ENCODE measurements at regions not wholly inside any gene's neighbourhood (a gene's known extent, or its start where the extent isn't known, plus 50 kb on each side); places are given as distances from the start of the nearest gene placed in this dataset.

DNA sequence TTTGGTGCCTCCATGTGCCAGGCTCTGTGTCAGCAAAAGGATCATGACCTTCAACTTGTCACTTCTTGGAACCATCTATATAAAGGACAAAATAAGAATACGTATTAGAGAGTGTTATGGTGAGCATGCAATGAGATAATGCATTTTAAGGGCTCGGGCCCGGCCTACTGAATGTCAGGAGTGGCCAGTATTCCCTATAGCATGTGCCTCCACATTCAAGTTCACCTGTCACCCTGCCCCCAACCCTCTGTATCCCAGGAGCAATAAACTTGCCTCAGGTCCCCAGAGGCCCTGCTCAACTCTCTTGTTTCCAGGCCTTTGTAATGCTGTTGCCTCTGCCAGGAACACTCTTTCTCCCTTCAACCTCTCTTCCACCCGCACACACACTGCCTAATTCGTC, 90.2 kb upstream of the SLC6A11 start:
- Histone ChIP-seq H2AFZ (ENCODE audit: low read depth, low read length) (no peak overlapping the region), H3K79me2 (ENCODE audit: low read length) (no peaks in the 10 kb centered on the region), H3K4me2 (ENCODE audit: low read length) (no peak overlapping the region), H3K27ac (ENCODE audit: low read length) (no peak overlapping the region), H3K9me3 (ENCODE audit: insufficient read depth, low read length) (no peaks in the 10 kb centered on the region), H3K36me3 (replicated peaks; ENCODE audit: low read depth, low read length) (no peaks in the 10 kb centered on the region), H3K27me3 (ENCODE audit: low read depth, low read length) (peaks cover 17% of the 10 kb centered on the region), H3K4me1 (ENCODE audit: low read length) (no peaks in the 10 kb centered on the region), H3K4me3 (ENCODE audit: low read length) (no peak overlapping the region), H3K9ac (ENCODE audit: low read length) (no peak overlapping the region), H4K20me1 (ENCODE audit: insufficient read depth, low read length) (no peaks in the 10 kb centered on the region)
- TF ChIP-seq EZH2phosphoT487 (IDR thresholded peaks at IDR 0.05; ENCODE audit: low read depth) (no peak), CTCF (IDR thresholded peaks at IDR 0.05; ENCODE audit: low read depth, low read length) (no peak)

DNA sequence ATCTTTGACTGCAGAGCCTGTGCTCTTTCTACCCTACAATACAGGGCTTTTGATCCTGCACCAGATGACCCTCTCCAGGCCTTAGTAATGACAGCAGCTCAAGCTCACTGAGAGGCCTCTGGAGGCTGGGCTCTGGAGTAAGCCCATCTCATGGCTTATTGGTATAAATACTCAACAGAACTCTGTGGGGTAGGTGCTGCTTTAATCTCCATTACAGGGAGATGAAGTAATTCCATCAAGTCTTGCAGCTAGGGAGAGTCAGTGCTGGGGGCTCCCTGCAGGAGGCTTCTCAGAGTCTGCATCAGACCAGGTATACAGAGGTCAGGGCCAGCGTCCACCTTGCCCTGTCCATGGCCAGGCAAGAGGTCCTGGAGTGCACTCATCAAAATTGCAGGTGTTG, 89.2 kb upstream of the SLC6A11 start:
- Histone ChIP-seq H3K4me2 (ENCODE audit: low read length) (no peak overlapping the region), H3K9ac (ENCODE audit: low read length) (no peak overlapping the region), H4K20me1 (ENCODE audit: insufficient read depth, low read length) (no peaks in the 10 kb centered on the region), H3K4me1 (ENCODE audit: low read length) (no peaks in the 10 kb centered on the region), H3K4me3 (ENCODE audit: low read length) (no peak overlapping the region), H3K27me3 (ENCODE audit: low read depth, low read length) (peaks cover 12% of the 10 kb centered on the region), H3K27ac (ENCODE audit: low read length) (no peak overlapping the region), H3K9me3 (ENCODE audit: insufficient read depth, low read length) (no peaks in the 10 kb centered on the region), H3K36me3 (replicated peaks; ENCODE audit: low read depth, low read length) (no peaks in the 10 kb centered on the region), H2AFZ (ENCODE audit: low read depth, low read length) (no peak overlapping the region), H3K79me2 (ENCODE audit: low read length) (no peaks in the 10 kb centered on the region)
- no peak for TF ChIP-seq EZH2phosphoT487 (IDR thresholded peaks at IDR 0.05; ENCODE audit: low read depth)
- no peak for TF ChIP-seq CTCF (IDR thresholded peaks at IDR 0.05; ENCODE audit: low read depth, low read length)

DNA sequence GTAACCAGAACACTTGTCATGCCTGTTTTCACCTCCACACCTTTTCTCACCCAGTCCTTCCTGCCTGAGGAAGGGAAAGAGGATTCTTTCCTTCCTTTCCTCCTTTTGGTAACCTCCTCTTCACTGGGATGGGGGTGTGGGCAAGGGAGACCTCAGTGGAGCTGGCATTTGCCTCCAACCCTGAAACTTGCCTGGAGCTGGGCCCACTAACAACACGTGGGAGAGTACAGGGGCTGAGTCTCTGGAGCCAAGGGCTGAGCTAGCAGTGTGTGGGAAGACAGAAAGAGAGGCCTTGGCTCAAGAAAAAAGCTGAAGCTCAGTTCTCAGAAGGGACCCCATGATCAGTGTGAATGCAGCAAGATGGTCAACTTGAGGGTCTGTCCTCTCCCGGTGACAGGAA, 86.6 kb upstream of the SLC6A11 start:
- H3K9ac ChIP-seq (ENCODE audit: low read length), result no peak overlapping the region
- H3K4me2 ChIP-seq (ENCODE audit: low read length), result no peak overlapping the region
- 0 out of 2 replicates have a peak, but pooled peaks cover 8% of the 10 kb centered on the region for H3K27me3 ChIP-seq (ENCODE audit: low read depth, low read length)
- TF ChIP-seq EZH2phosphoT487 (IDR thresholded peaks at IDR 0.05; ENCODE audit: low read depth) (no peak), CTCF (IDR thresholded peaks at IDR 0.05; ENCODE audit: low read depth, low read length) (no peak)
- no peak overlapping the region for H3K4me3 ChIP-seq (ENCODE audit: low read length)
- H4K20me1 ChIP-seq (ENCODE audit: insufficient read depth, low read length), result no peaks in the 10 kb centered on the region
- H3K36me3 ChIP-seq (replicated peaks; ENCODE audit: low read depth, low read length), result no peaks in the 10 kb centered on the region
- H2AFZ ChIP-seq (ENCODE audit: low read depth, low read length), result no peak overlapping the region
- no peak overlapping the region for H3K27ac ChIP-seq (ENCODE audit: low read length)
- no peaks in the 10 kb centered on the region for H3K4me1 ChIP-seq (ENCODE audit: low read length)
- H3K9me3 ChIP-seq (ENCODE audit: insufficient read depth, low read length), result peaks cover 11% of the 10 kb centered on the region
- H3K79me2 ChIP-seq (ENCODE audit: low read length), result no peaks in the 10 kb centered on the region

- H2AFZ ChIP-seq (ENCODE audit: low read depth, low read length), result no peak overlapping the region
- no peaks in the 10 kb centered on the region for H3K36me3 ChIP-seq (replicated peaks; ENCODE audit: low read depth, low read length)
These were observed 83.7 kb upstream of the SLC6A11 start for GRCh38 chr3:10732292-10732691.

More at GRCh38 chr3:10732292-10732691, 83.7 kb upstream of the SLC6A11 start:
- Histone ChIP-seq H3K27ac (ENCODE audit: low read length) (no peak overlapping the region), H3K9ac (ENCODE audit: low read length) (no peak overlapping the region), H3K79me2 (ENCODE audit: low read length) (no peaks in the 10 kb centered on the region), H4K20me1 (ENCODE audit: insufficient read depth, low read length) (no peaks in the 10 kb centered on the region), H3K4me1 (ENCODE audit: low read length) (no peaks in the 10 kb centered on the region), H3K4me3 (ENCODE audit: low read length) (no peak overlapping the region), H3K4me2 (ENCODE audit: low read length) (no peak overlapping the region), H3K9me3 (ENCODE audit: insufficient read depth, low read length) (peaks cover 11% of the 10 kb centered on the region), H3K27me3 (ENCODE audit: low read depth, low read length) (0 out of 2 replicates have a peak, but pooled peaks cover 8% of the 10 kb centered on the region)
- TF ChIP-seq EZH2phosphoT487 (IDR thresholded peaks at IDR 0.05; ENCODE audit: low read depth) (no peak), CTCF (IDR thresholded peaks at IDR 0.05; ENCODE audit: low read depth, low read length) (no peak)

Data from OCI-LY3 (cell line).